ENCODE measurements at regions not wholly inside any gene's neighbourhood (a gene's known extent, or its start where the extent isn't known, plus 50 kb on each side); places are given as distances from the start of the nearest gene placed in this dataset.
A peak's percentile ranks its signal among the peaks of the same experiment; 100 is the strongest.

- TF ChIP-seq ZBTB17 (CRISPR knock-in tag; IDR thresholded peaks at IDR 0.05) (no peak), MGA (IDR thresholded peaks at IDR 0.05) (no peak), JUND (IDR thresholded peaks at IDR 0.05; ENCODE audit: borderline replicate concordance, low read depth, low read length) (no peak), JUND (tag; IDR thresholded peaks at IDR 0.05; ENCODE audit: borderline replicate concordance, low read depth, low read length) (no peak; the same call in 2 of the 3 replicates), ELF4 (CRISPR knock-in tag; IDR thresholded peaks at IDR 0.05) (no peak), SRSF1 (IDR thresholded peaks at IDR 0.05; ENCODE audit: low read depth, low read length) (no peak), NRF1 (conservative IDR thresholded peaks at IDR 0.05 in 1 of 2, IDR thresholded peaks at IDR 0.05 in 1 of 2) (no peak), SNAPC5 (CRISPR knock-in tag; IDR thresholded peaks at IDR 0.05) (no peak), KDM1A (IDR thresholded peaks at IDR 0.05) (0 out of 4 replicates have a peak, but pooled peaks of 1 of the 2 experiments have one; percentile 20), NFXL1 (CRISPR knock-in tag; IDR thresholded peaks at IDR 0.05) (no peak), ZNF551 (CRISPR knock-in tag; IDR thresholded peaks at IDR 0.05) (no peak), FOXM1 (IDR thresholded peaks at IDR 0.05; ENCODE audit: low read depth) (peak; percentile 61), FOXM1 (CRISPR knock-in tag; IDR thresholded peaks at IDR 0.05; ENCODE audit: low read depth) (no peak), HDAC2 (IDR thresholded peaks at IDR 0.05) (no peak), HLTF (IDR thresholded peaks at IDR 0.05) (no peak), GATAD2A (IDR thresholded peaks at IDR 0.05) (no peak), ZNF408 (CRISPR knock-in tag; IDR thresholded peaks at IDR 0.05; ENCODE audit: low read depth) (no peak), SOX6 (IDR thresholded peaks at IDR 0.05) (peak; percentile 79), CBFA2T2 (conservative IDR thresholded peaks at IDR 0.05) (peak; percentile 86), TEAD4 (IDR thresholded peaks at IDR 0.05; ENCODE audit: low read length) (peak; percentile 92), TEAD4 (CRISPR knock-in tag; IDR thresholded peaks at IDR 0.05; ENCODE audit: borderline replicate concordance) (no peak), HCFC1 (IDR thresholded peaks at IDR 0.05; ENCODE audit: low read depth, low read length) (no peak), TAF9B (IDR thresholded peaks at IDR 0.05; ENCODE audit: partially characterized antibody) (no peak)
These were observed 63.9 kb upstream of the PGRMC2 start (continued) for GRCh38 chr4:128351502-128351901.
